IPS-NIHi7 (cell line): ENCODE measurements at regions not wholly inside any gene's neighbourhood (a gene's known extent, or its start where the extent isn't known, plus 50 kb on each side); places are given as distances from the start of the nearest gene placed in this dataset.
"Not testable (repeated sequence)": the region's sequence is repeated elsewhere in the genome, so short reads cannot be mapped to it uniquely, and the experiment has no call there.

Experiments
- DNase-seq: peaks from one replicate; pipeline ENCODE4 v3.0.0; 2012; ENCODE audit warnings: mixed read lengths; ENCODE audit errors: extremely low spot score

GRCh38 chr6:147965448-147965847, 377.2 kb upstream of the SASH1 start:
- DNase-seq, result not testable (repeated sequence)

GRCh38 chr6:147970970-147971369, 371.7 kb upstream of the SASH1 start:
- DNase-seq, result no peak

- DNase-seq, result no peak
Measured at GRCh38 chr6:147972448-147972847, 370.2 kb upstream of the SASH1 start.

- no peak for DNase-seq
Measured at GRCh38 chr6:147973806-147974205, 368.8 kb upstream of the SASH1 start.

GRCh38 chr6:147974376-147974775, 368.3 kb upstream of the SASH1 start:
- DNase-seq, result no peak

GRCh38 chr6:147977851-147978465, 364.7 kb upstream of the SASH1 start:
- no peak for DNase-seq

- no peak for DNase-seq
Measured at GRCh38 chr6:147979966-147980365, 362.7 kb upstream of the SASH1 start.

GRCh38 chr6:147983581-147984366, 358.9 kb upstream of the SASH1 start:
- no peak for DNase-seq

GRCh38 chr6:147986846-147987245, 355.8 kb upstream of the SASH1 start:
- DNase-seq, result no peak

- DNase-seq, result no peak
Measured at GRCh38 chr6:147990159-147990558, 352.5 kb upstream of the SASH1 start.

- DNase-seq, result no peak
Measured at GRCh38 chr6:147991961-147992360, 350.7 kb upstream of the SASH1 start.

GRCh38 chr6:147999001-147999540, 343.6 kb upstream of the SASH1 start:
- no peak for DNase-seq

- DNase-seq, result no peak
Measured at GRCh38 chr6:148001844-148002642, 340.6 kb upstream of the SASH1 start.

GRCh38 chr6:148004651-148005050, 338.0 kb upstream of the SASH1 start:
- no peak for DNase-seq

GRCh38 chr6:148005806-148006205, 336.8 kb upstream of the SASH1 start:
- DNase-seq, result no peak

- DNase-seq, result not testable (repeated sequence)
Measured at GRCh38 chr6:148010516-148010915, 332.1 kb upstream of the SASH1 start.

GRCh38 chr6:148016013-148016412, 326.6 kb upstream of the SASH1 start:
- DNase-seq, result no peak

- DNase-seq, result no peak
Measured at GRCh38 chr6:148021165-148021564, 321.5 kb upstream of the SASH1 start.

- no peak for DNase-seq
Measured at GRCh38 chr6:148021699-148022098, 320.9 kb upstream of the SASH1 start.

GRCh38 chr6:148022279-148022678, 320.4 kb upstream of the SASH1 start:
- not testable (repeated sequence) for DNase-seq

GRCh38 chr6:148027201-148027600, 315.4 kb upstream of the SASH1 start:
- no peak for DNase-seq

- DNase-seq, result no peak
Measured at GRCh38 chr6:148035806-148036390, 306.7 kb upstream of the SASH1 start.
